Right lobe of liver (tissue), 6 donors: ENCODE measurements at regions not wholly inside any gene's neighbourhood (a gene's known extent, or its start where the extent isn't known, plus 50 kb on each side); places are given as distances from the start of the nearest gene placed in this dataset.

ENCODE experiments used
- ATAC-seq, 4 donors: fragments of 200-7000 bp; cut with Tn5 transposase; one replicate each; pipeline ENCODE4 v1.9.1; 2020; ENCODE audit warnings: mild to moderate bottlenecking in 4 of 4, moderate library complexity in 4 of 4
- DNase-seq, 3 donors: peaks; one replicate each; pipeline ENCODE4 v3.0.0-alpha.2; 2020
- H3K27ac ChIP-seq, 3 donors: fragments of 200-600 bp; one replicate each; pipeline ENCODE4 v1.8.0; 2022
- H3K27me3 ChIP-seq, 2 donors: fragments of 200-600 bp; one replicate each; pipeline ENCODE4 v1.8.0; 2022
- H3K36me3 ChIP-seq, 4 donors: fragments of 200-600 bp; sonication (generic) in 1 of 4; one replicate each; pipeline versions ENCODE4 v1.5.1 to v1.8.0; 2017 to 2022; ENCODE audit warnings: control low read depth in 1 of 4
- H3K4me1 ChIP-seq, 4 donors: fragments of 200-600 bp; sonication (generic) in 1 of 4; one replicate each; pipeline versions ENCODE4 v1.5.1 to v1.8.0; 2017 to 2022; ENCODE audit warnings: control low read depth in 1 of 4
- H3K4me3 ChIP-seq, 3 donors: fragments of 200-600 bp; one replicate each; pipeline ENCODE4 v1.8.0; 2022
- H3K9me3 ChIP-seq, 4 donors: fragments of 200-600 bp; sonication (generic) in 1 of 4; one replicate each; pipeline versions ENCODE4 v1.5.1 to v1.8.0; 2017 to 2022; ENCODE audit warnings: control low read depth in 1 of 4
- CTCF ChIP-seq, 4 donors: fragments of 200-600 bp in 3 of 4; fragments of 450-650 bp in 1 of 4; IDR thresholded peaks; one replicate each; pipeline versions ENCODE4 v1.5.1 to v1.8.0; 2016 to 2022; ENCODE audit warnings: antibody characterized with exemption in 4 of 4, mild to moderate bottlenecking in 2 of 4
- POLR2A ChIP-seq: fragments of 450-650 bp; IDR thresholded peaks from one replicate; pipeline ENCODE4 v1.6.1; 2017; ENCODE audit warnings: antibody characterized with exemption, mild to moderate bottlenecking
- WGBS: methylation state at CpG from one replicate; pipeline ENCODE4 v1.1.6; 2018; ENCODE audit warnings: low coverage, low lambda C conversion rate; ENCODE audit not compliant: insufficient coverage; ENCODE audit errors: missing lambda C conversion rate; 5-methylcytosine and 5-hydroxymethylcytosine counted together
- intact Hi-C, 2 donors: fragments of 100-400 bp; cut with DNase I; formaldehyde crosslinking; loops; one replicate each; pipeline versions ENCODE4 v1.11.2 to v1.14.1; 2022
- donor health status: DM: no; HTN: yes; CAD: no.
- donor health status: DM: no; HTN: no; CAD: no.
- donor health status: DM: no; HTN: no; CAD: no.
- donor health status: DM: no; HTN: yes; CAD: no.
- donor health status: DM: no; HTN: yes; CAD: no.

GRCh38 chr20:60064554-60065196 lies 106.5 kb downstream of the CDH26 start:
- TF ChIP-seq CTCF (IDR thresholded peaks at IDR 0.05) (no peak), POLR2A (no peak)
- H3K9me3 ChIP-seq: no peaks in the 10 kb centered on the region
- no peaks in the 10 kb centered on the region for H3K36me3 ChIP-seq
- no peak overlapping the region for H3K4me3 ChIP-seq
- intact Hi-C loops: loop anchor here in 1 of 2 donors (10.0 kb wide), 1 partner anchor 190 kb away; no protein-coding TSS in a partner anchor
- DNase-seq (no peak), ATAC-seq (no peak)
- H3K4me1 ChIP-seq: no peaks in the 10 kb centered on the region
- no peaks in the 10 kb centered on the region for H3K27me3 ChIP-seq
- H3K27ac ChIP-seq: no peak overlapping the region
- 37% methylated on average over 3 of the region's 4 CpGs for WGBS

GRCh38 chr20:60065741-60066437 lies 107.7 kb downstream of the CDH26 start:
- H3K27ac ChIP-seq: no peak overlapping the region
- no peaks in the 10 kb centered on the region for H3K36me3 ChIP-seq
- intact Hi-C loops: loop anchor here in 1 of 2 donors (10.0 kb wide), 1 partner anchor 189 kb away; no protein-coding TSS in a partner anchor
- H3K4me3 ChIP-seq: no peak overlapping the region
- no peaks in the 10 kb centered on the region for H3K9me3 ChIP-seq
- TF ChIP-seq CTCF (IDR thresholded peaks at IDR 0.05) (no peak), POLR2A (no peak)
- ATAC-seq: no peak
- H3K4me1 ChIP-seq: no peaks in the 10 kb centered on the region
- 58% methylated on average over 6 of the region's 9 CpGs for WGBS
- no peaks in the 10 kb centered on the region for H3K27me3 ChIP-seq
- DNase-seq: peak in 1 of 3 donors; percentile 18

- intact Hi-C loops: loop anchor here in 1 of 2 donors (10.0 kb wide), 1 partner anchor 188 kb away; no protein-coding TSS in a partner anchor
- peak in 1 of 3 donors; percentile 14 for DNase-seq
Observed at GRCh38 chr20:60066438-60066823, 108.2 kb downstream of the CDH26 start.

GRCh38 chr20:60068509-60068908 lies 110.3 kb downstream of the CDH26 start:
- H3K27me3 ChIP-seq: no peaks in the 10 kb centered on the region
- H3K4me3 ChIP-seq: no peak overlapping the region
- TF ChIP-seq CTCF (IDR thresholded peaks at IDR 0.05) (no peak), POLR2A (no peak)
- no peak for ATAC-seq
- DNase-seq: no peak
- intact Hi-C loops: loop anchor here in 1 of 2 donors (10.0 kb wide), 1 partner anchor 186 kb away; no protein-coding TSS in a partner anchor
- H3K36me3 ChIP-seq: no peaks in the 10 kb centered on the region
- no peak overlapping the region for H3K27ac ChIP-seq
- WGBS: 51% methylated on average over 6 of the region's 8 CpGs
- H3K4me1 ChIP-seq: no peaks in the 10 kb centered on the region
- H3K9me3 ChIP-seq: no peaks in the 10 kb centered on the region

More at GRCh38 chr20:60066438-60066823, 108.2 kb downstream of the CDH26 start:
- H3K9me3 ChIP-seq: no peaks in the 10 kb centered on the region
- H3K27ac ChIP-seq: no peak overlapping the region
- no peak for ATAC-seq
- H3K4me3 ChIP-seq: no peak overlapping the region
- TF ChIP-seq CTCF (IDR thresholded peaks at IDR 0.05) (no peak), POLR2A (no peak)
- no peaks in the 10 kb centered on the region for H3K36me3 ChIP-seq
- H3K4me1 ChIP-seq: no peaks in the 10 kb centered on the region
- WGBS: 56% methylated on average over 5 of the region's 7 CpGs
- no peaks in the 10 kb centered on the region for H3K27me3 ChIP-seq
